Gastroesophageal sphincter (tissue), 3 donors: ENCODE measurements at regions not wholly inside any gene's neighbourhood (a gene's known extent, or its start where the extent isn't known, plus 50 kb on each side); places are given as distances from the start of the nearest gene placed in this dataset.

Experiments
- POLR2A ChIP-seq, 2 donors: fragments of 450-650 bp; IDR thresholded peaks; one replicate each; pipeline ENCODE4 v1.6.1; 2017; ENCODE audit warnings: antibody characterized with exemption in 2 of 2, mild to moderate bottlenecking in 2 of 2, moderate library complexity in 1 of 2
- POLR2AphosphoS5 ChIP-seq: sonication (generic); formaldehyde crosslinking; IDR thresholded peaks from one replicate; pipeline ENCODE4 v1.6.1; 2017; ENCODE audit warnings: antibody characterized with exemption
- TF ChIP-seq, protein P1 (sequence below), 4 experiments: fragments of 200-600 bp in 2 of 4; fragments of 450-650 bp in 2 of 4; sonication (generic) in 1 of 4; IDR thresholded peaks; one replicate each; pipeline ENCODE4 v1.5.1; 2017 to 2019; ENCODE audit warnings: antibody characterized with exemption in 4 of 4, mild to moderate bottlenecking in 2 of 4, moderate library complexity in 2 of 4

DNA sequence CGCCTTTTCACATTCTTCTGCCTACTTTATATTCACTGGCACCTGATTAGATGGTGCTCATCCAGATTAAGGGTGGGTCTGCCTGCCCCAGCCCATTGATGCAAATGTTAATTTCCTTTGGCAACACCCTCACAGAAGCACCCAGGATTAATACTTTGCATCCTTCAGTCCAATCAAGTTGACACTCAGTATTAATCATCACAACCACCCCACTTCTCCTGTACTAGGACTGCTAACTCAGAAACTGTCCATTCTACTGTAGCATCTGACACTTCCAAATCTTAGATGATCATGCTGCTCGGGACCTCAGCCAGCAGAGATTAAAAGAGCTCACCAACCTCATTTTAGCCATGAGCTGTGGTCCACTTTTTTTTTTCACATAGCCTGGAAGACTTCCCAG lies 268.5 kb downstream of the SATB2 start:
- no peak for TF ChIP-seq POLR2AphosphoS5
- TF ChIP-seq, protein P1, sequence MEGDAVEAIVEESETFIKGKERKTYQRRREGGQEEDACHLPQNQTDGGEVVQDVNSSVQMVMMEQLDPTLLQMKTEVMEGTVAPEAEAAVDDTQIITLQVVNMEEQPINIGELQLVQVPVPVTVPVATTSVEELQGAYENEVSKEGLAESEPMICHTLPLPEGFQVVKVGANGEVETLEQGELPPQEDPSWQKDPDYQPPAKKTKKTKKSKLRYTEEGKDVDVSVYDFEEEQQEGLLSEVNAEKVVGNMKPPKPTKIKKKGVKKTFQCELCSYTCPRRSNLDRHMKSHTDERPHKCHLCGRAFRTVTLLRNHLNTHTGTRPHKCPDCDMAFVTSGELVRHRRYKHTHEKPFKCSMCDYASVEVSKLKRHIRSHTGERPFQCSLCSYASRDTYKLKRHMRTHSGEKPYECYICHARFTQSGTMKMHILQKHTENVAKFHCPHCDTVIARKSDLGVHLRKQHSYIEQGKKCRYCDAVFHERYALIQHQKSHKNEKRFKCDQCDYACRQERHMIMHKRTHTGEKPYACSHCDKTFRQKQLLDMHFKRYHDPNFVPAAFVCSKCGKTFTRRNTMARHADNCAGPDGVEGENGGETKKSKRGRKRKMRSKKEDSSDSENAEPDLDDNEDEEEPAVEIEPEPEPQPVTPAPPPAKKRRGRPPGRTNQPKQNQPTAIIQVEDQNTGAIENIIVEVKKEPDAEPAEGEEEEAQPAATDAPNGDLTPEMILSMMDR (IDR thresholded peaks at IDR 0.05) = no peak
- TF ChIP-seq POLR2A (IDR thresholded peaks at IDR 0.05) = no peak
